SK-N-SH (cell line): ENCODE measurements at regions not wholly inside any gene's neighbourhood (a gene's known extent, or its start where the extent isn't known, plus 50 kb on each side); places are given as distances from the start of the nearest gene placed in this dataset.

ENCODE experiments used
- ELF1 ChIP-seq: IDR thresholded peaks from 2 replicates; pipeline ENCODE4 v1.4.0; 2012
- EP300 ChIP-seq, 2 experiments: IDR thresholded peaks; 2 replicates each; pipeline versions ENCODE4 v1.4.0 to v1.6.1; 2012; ENCODE audit warnings: borderline replicate concordance in 1 of 2, low read depth in 1 of 2, low read length in 1 of 2
- FOXM1 ChIP-seq: IDR thresholded peaks from 2 replicates; pipeline ENCODE4 v1.4.0; 2012; ENCODE audit warnings: low read depth, mild to moderate bottlenecking
- JUND ChIP-seq: IDR thresholded peaks from 2 replicates; pipeline ENCODE4 v1.4.0; 2012
- POLR2AphosphoS5 ChIP-seq: IDR thresholded peaks from 2 replicates; pipeline ENCODE4 v1.6.1; 2012; ENCODE audit warnings: low read depth, low read length
- RAD21 ChIP-seq: IDR thresholded peaks from 2 replicates; pipeline ENCODE4 v1.6.1; 2012; ENCODE audit warnings: mild to moderate bottlenecking, low read length
- SMC3 ChIP-seq: IDR thresholded peaks from 2 replicates; pipeline ENCODE4 v1.6.1; 2012; ENCODE audit warnings: low read depth, low read length, improper control_type of control experiment
- USF2 ChIP-seq: fragments of 150-350 bp; IDR thresholded peaks from 2 replicates; pipeline ENCODE4 v1.6.1; 2017; ENCODE audit warnings: antibody characterized with exemption, low read length, low read depth, borderline replicate concordance
- TF ChIP-seq, protein P1 (sequence below): fragments of 200-600 bp; sonication (generic); IDR thresholded peaks from 2 replicates; pipeline ENCODE4 v1.6.1; 2017; ENCODE audit warnings: antibody characterized with exemption, mild to moderate bottlenecking, moderate library complexity

GRCh38 chr4:17120761-17121160, 222.3 kb upstream of the LDB2 start:
- TF ChIP-seq FOXM1 (no peak), EP300 (IDR thresholded peaks at IDR 0.05; ENCODE audit: borderline replicate concordance in 1 of 2, low read depth in 1 of 2, low read length in 1 of 2) (no peak), SMC3 (no peak), POLR2AphosphoS5 (no peak), JUND (no peak), RAD21 (no peak), USF2 (no peak), ELF1 (no peak)
- TF ChIP-seq, protein P1, sequence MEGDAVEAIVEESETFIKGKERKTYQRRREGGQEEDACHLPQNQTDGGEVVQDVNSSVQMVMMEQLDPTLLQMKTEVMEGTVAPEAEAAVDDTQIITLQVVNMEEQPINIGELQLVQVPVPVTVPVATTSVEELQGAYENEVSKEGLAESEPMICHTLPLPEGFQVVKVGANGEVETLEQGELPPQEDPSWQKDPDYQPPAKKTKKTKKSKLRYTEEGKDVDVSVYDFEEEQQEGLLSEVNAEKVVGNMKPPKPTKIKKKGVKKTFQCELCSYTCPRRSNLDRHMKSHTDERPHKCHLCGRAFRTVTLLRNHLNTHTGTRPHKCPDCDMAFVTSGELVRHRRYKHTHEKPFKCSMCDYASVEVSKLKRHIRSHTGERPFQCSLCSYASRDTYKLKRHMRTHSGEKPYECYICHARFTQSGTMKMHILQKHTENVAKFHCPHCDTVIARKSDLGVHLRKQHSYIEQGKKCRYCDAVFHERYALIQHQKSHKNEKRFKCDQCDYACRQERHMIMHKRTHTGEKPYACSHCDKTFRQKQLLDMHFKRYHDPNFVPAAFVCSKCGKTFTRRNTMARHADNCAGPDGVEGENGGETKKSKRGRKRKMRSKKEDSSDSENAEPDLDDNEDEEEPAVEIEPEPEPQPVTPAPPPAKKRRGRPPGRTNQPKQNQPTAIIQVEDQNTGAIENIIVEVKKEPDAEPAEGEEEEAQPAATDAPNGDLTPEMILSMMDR, result no peak
